K562 (cell line): ENCODE measurements at regions not wholly inside any gene's neighbourhood (a gene's known extent, or its start where the extent isn't known, plus 50 kb on each side); places are given as distances from the start of the nearest gene placed in this dataset.
A peak's percentile ranks its signal among the peaks of the same experiment; 100 is the strongest.

Experiments used
- ETV1 ChIP-seq: fragments of 450-650 bp; conservative IDR thresholded peaks from 2 replicates; pipeline ENCODE4 v1.6.1; 2016; ENCODE audit warnings: missing genetic modification characterization, control low read depth, low read depth, missing compliant biosample characterization
- HMGN3 ChIP-seq: IDR thresholded peaks from 2 replicates; pipeline ENCODE4 v1.6.1; 2011; ENCODE audit warnings: borderline replicate concordance, low read depth, mild to moderate bottlenecking, mixed read lengths, low read length; ENCODE audit not compliant: insufficient read length; ENCODE audit errors: extremely low read depth
- KDM1A ChIP-seq, 2 experiments: fragments of 450-650 bp; IDR thresholded peaks; 2 replicates each; pipeline ENCODE4 v1.6.1; 2016; ENCODE audit warnings: mild to moderate bottlenecking in 2 of 2
- MIER1 ChIP-seq: fragments of 450-650 bp; IDR thresholded peaks from 2 replicates; pipeline ENCODE4 v1.6.1; 2016; ENCODE audit warnings: antibody characterized with exemption, mild to moderate bottlenecking, low read depth
- MITF ChIP-seq: IDR thresholded peaks from 2 replicates; pipeline ENCODE4 v1.6.1; 2014; ENCODE audit warnings: antibody characterized with exemption
- NR3C1 ChIP-seq: sonication (generic); formaldehyde crosslinking; IDR thresholded peaks from 2 replicates; pipeline ENCODE4 v1.8.1; 2022; ENCODE audit warnings: missing genetic modification reagents
- RBM15 ChIP-seq: fragments of 200-400 bp; formaldehyde crosslinking; IDR thresholded peaks from 2 replicates; pipeline ENCODE4 v1.6.1; 2018; ENCODE audit warnings: mild to moderate bottlenecking, low read length, moderate library complexity; ENCODE audit not compliant: insufficient read depth
- RBM34 ChIP-seq: fragments of 200-400 bp; formaldehyde crosslinking; IDR thresholded peaks from 2 replicates; pipeline ENCODE4 v1.6.1; 2018; ENCODE audit warnings: low read length, borderline replicate concordance; ENCODE audit not compliant: insufficient read depth
- ZBTB12 ChIP-seq: fragments of 250-450 bp; sonication (Bioruptor Pico); IDR thresholded peaks from 2 replicates; pipeline ENCODE4 v1.4.0; 2020
- ZHX1 ChIP-seq: fragments of 150-350 bp; conservative IDR thresholded peaks from 2 replicates; pipeline ENCODE4 v1.6.1; 2014; ENCODE audit warnings: low read length
- ZNF324 ChIP-seq: fragments of 250-450 bp; sonication (Bioruptor Pico); IDR thresholded peaks from 2 replicates; pipeline ENCODE4 v1.4.0; 2020; ENCODE audit warnings: mild to moderate bottlenecking
- ZNF407 ChIP-seq: fragments of 450-650 bp; IDR thresholded peaks from 2 replicates; pipeline ENCODE4 v1.6.1; 2016; ENCODE audit warnings: low read depth

- no peak for TF ChIP-seq ZNF407
- TF ChIP-seq RBM15: no peak
- peak; percentile 82 for TF ChIP-seq MITF
- TF ChIP-seq ZHX1: no peak
- peak; percentile 99 for TF ChIP-seq KDM1A (IDR thresholded peaks at IDR 0.05)
- TF ChIP-seq NR3C1 (CRISPR knock-in tag): no peak
- peak; percentile 99 for TF ChIP-seq HMGN3
- 0 out of 2 replicates have a peak, but pooled peaks have one; percentile 60 for TF ChIP-seq MIER1
- TF ChIP-seq ETV1 (tag): no peak; the same call in 1 of the 2 replicates
- no peak for TF ChIP-seq ZBTB12 (CRISPR knock-in tag)
- TF ChIP-seq ZNF324 (CRISPR knock-in tag): no peak
- TF ChIP-seq RBM34: no peak
These were observed 66.5 kb upstream of the PIM1 start (continued) for GRCh38 chr6:37103169-37104039.
